GM23248 (cell line): ENCODE measurements at regions not wholly inside any gene's neighbourhood (a gene's known extent, or its start where the extent isn't known, plus 50 kb on each side); places are given as distances from the start of the nearest gene placed in this dataset.
A peak's percentile ranks its signal among the peaks of the same experiment; 100 is the strongest.

ENCODE experiments used
- DNase-seq: peaks from one replicate; pipeline ENCODE4 v3.0.0-alpha.2; 2015
- H2AFZ ChIP-seq: fragments of 200-600 bp; sonication (generic); 2 replicates; pipeline ENCODE4 v1.6.1; 2016; ENCODE audit warnings: antibody characterized with exemption
- H3F3A ChIP-seq: fragments of 200-600 bp; sonication (generic); 2 replicates; pipeline ENCODE4 v1.6.1; 2016; ENCODE audit warnings: mild to moderate bottlenecking, antibody characterized with exemption, mixed run types; ENCODE audit not compliant: insufficient read depth
- H3K27ac ChIP-seq: fragments of 200-600 bp; sonication (generic); 2 replicates; pipeline ENCODE4 v1.5.1; 2016; ENCODE audit warnings: mild to moderate bottlenecking
- H3K27me3 ChIP-seq: fragments of 200-600 bp; sonication (generic); replicated peaks from 2 replicates; pipeline ENCODE4 v1.6.1; 2016; ENCODE audit warnings: mild to moderate bottlenecking; ENCODE audit not compliant: insufficient read depth
- H3K36me3 ChIP-seq: fragments of 200-600 bp; sonication (generic); 2 replicates; pipeline ENCODE4 v1.6.1; 2016; ENCODE audit warnings: low read depth, mild to moderate bottlenecking
- H3K4me1 ChIP-seq: fragments of 200-600 bp; sonication (generic); 2 replicates; pipeline ENCODE4 v1.6.1; 2016; ENCODE audit warnings: mild to moderate bottlenecking; ENCODE audit not compliant: insufficient read depth
- H3K4me2 ChIP-seq: fragments of 200-600 bp; sonication (generic); one replicate; pipeline ENCODE4 v1.6.1; 2016; ENCODE audit warnings: mild to moderate bottlenecking; ENCODE audit not compliant: unreplicated experiment
- H3K4me3 ChIP-seq: fragments of 200-600 bp; sonication (generic); 2 replicates; pipeline ENCODE4 v1.5.1; 2016; ENCODE audit warnings: mild to moderate bottlenecking
- H3K79me2 ChIP-seq: fragments of 200-600 bp; sonication (generic); 2 replicates; pipeline ENCODE4 v1.6.1; 2016; ENCODE audit warnings: mild to moderate bottlenecking; ENCODE audit not compliant: insufficient read depth
- H3K9ac ChIP-seq: fragments of 200-600 bp; sonication (generic); 2 replicates; pipeline ENCODE4 v1.6.1; 2016; ENCODE audit warnings: mild to moderate bottlenecking
- H3K9me2 ChIP-seq: fragments of 200-600 bp; sonication (generic); 2 replicates; pipeline ENCODE4 v1.6.1; 2016; ENCODE audit warnings: mixed run types, mild to moderate bottlenecking, moderate library complexity; ENCODE audit not compliant: insufficient read depth
- H3K9me3 ChIP-seq: fragments of 200-600 bp; sonication (generic); one replicate; pipeline ENCODE4 v1.6.1; 2017; ENCODE audit warnings: low read depth
- H4K20me1 ChIP-seq: fragments of 200-600 bp; sonication (generic); 2 replicates; pipeline ENCODE4 v1.6.0; 2016; ENCODE audit not compliant: insufficient read depth
- EZH2 ChIP-seq: fragments of 200-600 bp; sonication (generic); IDR thresholded peaks from 2 replicates; pipeline ENCODE4 v1.6.1; 2018; ENCODE audit warnings: antibody characterized with exemption, mild to moderate bottlenecking; ENCODE audit not compliant: insufficient read depth, poor library complexity, severe bottlenecking
- EZH2phosphoT487 ChIP-seq: fragments of 200-600 bp; sonication (generic); IDR thresholded peaks from 2 replicates; pipeline ENCODE4 v1.6.1; 2018; ENCODE audit warnings: antibody characterized with exemption, moderate library complexity, mild to moderate bottlenecking, low read depth; ENCODE audit not compliant: insufficient read depth
- WGBS, 2 experiments: methylation state at CpG; one replicate each; pipeline ENCODE4 v1.1.6; 2015 to 2017; ENCODE audit warnings: low lambda C conversion rate in 2 of 2, low coverage in 1 of 2; ENCODE audit errors: missing lambda C conversion rate in 2 of 2; 5-methylcytosine and 5-hydroxymethylcytosine counted together
- in situ Hi-C: fragments of 300-500 bp; cut with MboI; formaldehyde crosslinking; loops from 2 replicates; pipeline ENCODE4 v1.15.0; 2020

DNA sequence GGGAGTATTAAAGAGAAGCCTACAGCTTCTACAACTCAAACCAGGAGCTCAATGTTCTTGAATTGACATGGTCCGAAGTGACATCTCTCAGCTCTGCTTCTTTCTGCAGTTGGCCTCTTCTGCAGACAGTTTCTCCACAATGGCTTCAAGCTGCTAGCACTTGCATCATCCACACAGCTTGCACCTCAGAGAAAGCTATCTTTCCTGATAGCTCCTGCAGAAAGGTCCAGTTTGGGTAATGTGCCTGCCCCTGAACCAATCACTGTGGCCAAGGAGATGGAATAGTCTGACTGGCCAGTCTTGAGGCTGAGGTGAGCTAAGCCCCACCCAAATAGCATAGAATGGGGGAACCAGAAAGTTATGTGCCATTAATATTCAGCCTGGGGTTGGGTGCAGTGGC, 95.8 kb upstream of the ABCA1 start:
- no peaks in the 10 kb centered on the region for H3K9me3 ChIP-seq
- H3F3A ChIP-seq, result no peaks in the 10 kb centered on the region
- H3K4me1 ChIP-seq, result peaks cover 5% of the 10 kb centered on the region; the same call in 1 of the 2 replicates
- in situ Hi-C loops, result no loop called here
- H3K27me3 ChIP-seq, result no peaks in the 10 kb centered on the region
- H3K9me2 ChIP-seq, result no peaks in the 10 kb centered on the region
- no peak overlapping the region for H3K27ac ChIP-seq
- H3K9ac ChIP-seq, result no peak overlapping the region
- H2AFZ ChIP-seq, result no peak overlapping the region
- no peaks in the 10 kb centered on the region for H3K79me2 ChIP-seq
- no peaks in the 10 kb centered on the region for H3K36me3 ChIP-seq
- H3K4me2 ChIP-seq, result no peak overlapping the region
- 100% methylated on average over 1 of the region's 1 CpG for WGBS, 2 experiments
- TF ChIP-seq EZH2phosphoT487, result no peak
- no peak for TF ChIP-seq EZH2
- H3K4me3 ChIP-seq, result no peak overlapping the region
- no peaks in the 10 kb centered on the region for H4K20me1 ChIP-seq
- DNase-seq, result no peak

DNA sequence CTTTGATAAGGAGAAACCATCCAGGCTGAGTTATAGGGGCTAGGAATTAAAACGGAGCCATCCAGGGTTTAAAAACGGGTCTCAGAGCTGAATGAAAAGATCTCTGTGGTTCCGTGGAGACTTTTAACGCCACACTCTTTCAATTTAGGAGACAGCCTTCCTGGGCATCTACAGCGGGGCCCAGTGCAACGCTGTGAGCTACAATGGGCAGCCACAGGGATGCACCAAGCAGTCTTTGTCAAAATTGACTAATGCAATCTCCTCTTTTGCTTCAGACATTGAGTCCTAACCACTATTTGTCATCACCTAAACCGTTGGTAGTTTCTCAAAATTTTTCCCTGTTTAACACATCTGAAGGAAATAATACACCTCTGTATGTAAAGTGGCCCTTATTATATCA, 96.6 kb upstream of the ABCA1 start:
- Histone ChIP-seq H3K79me2 (no peaks in the 10 kb centered on the region), H3K27ac (no peak overlapping the region), H2AFZ (no peak overlapping the region), H3K4me2 (no peak overlapping the region), H3K4me3 (no peak overlapping the region), H3K27me3 (no peaks in the 10 kb centered on the region), H3K4me1 (peaks cover 5% of the 10 kb centered on the region; the same call in 1 of the 2 replicates), H3K9ac (no peak overlapping the region), H3F3A (no peaks in the 10 kb centered on the region), H3K36me3 (no peaks in the 10 kb centered on the region), H3K9me2 (no peaks in the 10 kb centered on the region), H4K20me1 (no peaks in the 10 kb centered on the region), H3K9me3 (no peaks in the 10 kb centered on the region)
- no peak for TF ChIP-seq EZH2
- no peak for TF ChIP-seq EZH2phosphoT487
- in situ Hi-C loops, result no loop called here
- DNase-seq, result no peak
- 77 to 84% methylated on average over 7 of the region's 7 CpGs for WGBS, 2 experiments

DNA sequence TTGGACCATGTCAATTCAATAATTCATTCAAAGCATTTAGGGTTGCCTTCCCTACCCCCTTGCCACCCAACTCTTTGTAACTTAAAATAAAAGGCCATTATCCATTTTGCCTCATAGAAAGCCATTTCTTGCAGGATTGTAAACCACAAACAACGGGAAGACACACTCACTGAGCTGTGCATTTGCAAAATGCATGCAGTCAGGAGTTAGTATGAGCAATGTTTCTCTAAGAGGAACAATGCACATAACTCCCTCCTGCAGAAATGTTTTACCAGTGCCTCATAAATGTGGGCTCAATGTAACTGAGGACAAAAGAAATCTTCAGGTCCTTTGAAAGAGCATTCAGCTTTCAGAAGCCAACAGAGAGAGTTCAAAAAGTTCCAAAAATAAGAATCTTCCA, 98.5 kb upstream of the ABCA1 start:
- H3K27ac ChIP-seq, result no peak overlapping the region
- peaks cover 5% of the 10 kb centered on the region; the same call in 1 of the 2 replicates for H3K4me1 ChIP-seq
- no peaks in the 10 kb centered on the region for H3K9me2 ChIP-seq
- 0 out of 2 replicates have a peak overlapping the region, but pooled peaks have one; percentile 7 for H2AFZ ChIP-seq
- in situ Hi-C loops, result no loop called here
- H4K20me1 ChIP-seq, result no peaks in the 10 kb centered on the region
- no peaks in the 10 kb centered on the region for H3K79me2 ChIP-seq
- no peak overlapping the region for H3K9ac ChIP-seq
- no peaks in the 10 kb centered on the region for H3K9me3 ChIP-seq
- H3K4me3 ChIP-seq, result no peak overlapping the region
- 72 to 82% methylated on average over 1 of the region's 1 CpG for WGBS, 2 experiments
- no peak for TF ChIP-seq EZH2phosphoT487
- no peak for TF ChIP-seq EZH2
- no peak overlapping the region for H3K4me2 ChIP-seq
- peak; percentile 39 for DNase-seq
- no peaks in the 10 kb centered on the region for H3F3A ChIP-seq
- no peaks in the 10 kb centered on the region for H3K36me3 ChIP-seq
- H3K27me3 ChIP-seq, result no peaks in the 10 kb centered on the region

DNA sequence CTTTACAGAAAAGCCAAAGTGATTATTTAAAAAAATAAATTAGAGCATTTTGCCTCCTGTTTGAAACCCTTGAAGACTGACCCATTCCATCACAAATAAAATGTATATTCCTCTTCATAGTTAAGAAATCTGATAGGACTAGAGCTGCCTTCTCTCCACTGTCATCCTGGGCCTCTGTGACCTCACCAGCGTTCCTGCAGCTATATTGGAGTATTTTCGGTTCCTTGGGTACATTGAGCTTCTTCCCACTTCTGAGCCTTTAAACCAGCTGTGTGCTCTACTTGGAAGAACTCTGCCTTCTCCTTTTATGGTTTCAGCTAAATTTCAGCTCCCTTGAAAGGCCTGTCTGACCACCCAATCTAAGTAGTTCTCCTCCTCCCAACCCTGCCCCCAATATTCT, 99.1 kb upstream of the ABCA1 start:
- Histone ChIP-seq H3K79me2 (no peaks in the 10 kb centered on the region), H3K9me3 (no peaks in the 10 kb centered on the region), H2AFZ (no peak overlapping the region), H3K27me3 (no peaks in the 10 kb centered on the region), H3F3A (no peaks in the 10 kb centered on the region), H3K36me3 (no peaks in the 10 kb centered on the region), H3K4me3 (no peak overlapping the region), H3K27ac (no peak overlapping the region), H3K4me2 (no peak overlapping the region), H3K9me2 (no peaks in the 10 kb centered on the region), H3K9ac (no peak overlapping the region), H3K4me1 (peaks cover 5% of the 10 kb centered on the region; the same call in 1 of the 2 replicates), H4K20me1 (no peaks in the 10 kb centered on the region)
- TF ChIP-seq EZH2phosphoT487, result no peak
- no peak for TF ChIP-seq EZH2
- in situ Hi-C loops, result no loop called here
- no peak for DNase-seq
- WGBS, 2 experiments, result 51 to 61% methylated on average over 2 of the region's 2 CpGs

DNA sequence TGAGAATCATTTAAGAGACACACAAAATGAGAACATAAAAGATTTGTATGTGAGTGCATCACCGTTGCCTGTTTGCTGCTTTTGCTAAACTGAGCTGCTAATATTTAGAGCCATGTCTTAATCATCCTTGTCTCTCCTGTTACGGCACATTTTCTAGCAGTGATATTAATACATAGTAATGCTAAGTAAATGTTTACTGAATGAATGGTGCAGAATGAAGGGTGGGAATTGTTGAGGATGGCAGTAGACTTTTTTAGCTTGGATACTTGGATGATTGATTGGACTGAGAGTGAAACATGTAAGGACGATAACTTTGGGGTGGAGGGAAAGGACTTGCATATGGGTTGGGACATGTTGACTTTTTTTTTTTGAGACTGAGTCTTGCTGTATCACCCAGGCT, 102.3 kb upstream of the ABCA1 start:
- Histone ChIP-seq H3K9me2 (no peaks in the 10 kb centered on the region), H3F3A (no peaks in the 10 kb centered on the region), H3K4me2 (no peak overlapping the region), H4K20me1 (no peaks in the 10 kb centered on the region), H3K27me3 (no peaks in the 10 kb centered on the region), H3K79me2 (no peaks in the 10 kb centered on the region), H3K27ac (no peak overlapping the region), H3K4me3 (no peak overlapping the region), H3K9me3 (no peaks in the 10 kb centered on the region), H3K9ac (no peak overlapping the region), H3K4me1 (peaks cover 5% of the 10 kb centered on the region; the same call in 1 of the 2 replicates), H2AFZ (no peak overlapping the region), H3K36me3 (no peaks in the 10 kb centered on the region)
- WGBS, 2 experiments, result 96% methylated on average over 3 of the region's 3 CpGs
- in situ Hi-C loops, result no loop called here
- TF ChIP-seq EZH2phosphoT487 (no peak), EZH2 (no peak)
- no peak for DNase-seq
